Lung (tissue), 11 donors: ENCODE measurements at regions not wholly inside any gene's neighbourhood (a gene's known extent, or its start where the extent isn't known, plus 50 kb on each side); places are given as distances from the start of the nearest gene placed in this dataset.

Experiments used
- ATAC-seq: fragments of 200-7000 bp; cut with Tn5 transposase; one replicate; pipeline ENCODE4 v1.9.1; 2020; ENCODE audit warnings: moderate number of reproducible peaks; ENCODE audit not compliant: insufficient read depth, low FRiP score
- DNase-seq, 3 donors: peaks; one replicate each; pipeline ENCODE4 v3.0.0-alpha.2; 2013 to 2017
- H3K27ac ChIP-seq, 2 donors: one replicate each; pipeline ENCODE4 v1.5.1; 2013; ENCODE audit warnings: mild to moderate bottlenecking in 2 of 2, moderate library complexity in 2 of 2, control low read depth in 1 of 2, inconsistent platforms in 1 of 2, low read depth in 1 of 2, low read length in 1 of 2
- H3K27me3 ChIP-seq, 3 donors: one replicate each; pipeline ENCODE4 v1.5.1; 2013; ENCODE audit warnings: low read length in 2 of 3; ENCODE audit not compliant: control insufficient read depth in 3 of 3, insufficient read depth in 3 of 3
- H3K36me3 ChIP-seq, 4 donors: one replicate each; pipeline ENCODE4 v1.5.1; 2013; ENCODE audit warnings: low read length in 4 of 4, mild to moderate bottlenecking in 1 of 4, moderate library complexity in 1 of 4; ENCODE audit not compliant: control insufficient read depth in 4 of 4, insufficient read depth in 4 of 4
- H3K4me1 ChIP-seq, 5 donors: one replicate each; pipeline ENCODE4 v1.5.1; 2013; ENCODE audit warnings: low read length in 5 of 5, mild to moderate bottlenecking in 2 of 5, moderate library complexity in 1 of 5; ENCODE audit not compliant: control insufficient read depth in 5 of 5, insufficient read depth in 5 of 5
- H3K4me3 ChIP-seq: one replicate; pipeline ENCODE4 v1.5.1; 2013; ENCODE audit warnings: mild to moderate bottlenecking, control low read depth, moderate library complexity
- H3K9ac ChIP-seq, 2 donors: one replicate each; pipeline ENCODE4 v1.5.1; 2013; ENCODE audit warnings: low read length in 2 of 2, control low read depth in 1 of 2; ENCODE audit not compliant: insufficient read depth in 1 of 2
- H3K9me3 ChIP-seq, 4 donors: one replicate each; pipeline ENCODE4 v1.5.1; 2013; ENCODE audit warnings: low read length in 3 of 4, mild to moderate bottlenecking in 1 of 4, moderate library complexity in 1 of 4; ENCODE audit not compliant: control insufficient read depth in 4 of 4, insufficient read depth in 3 of 4
- WGBS, 2 donors: extraction: QIAGEN DNeasy Blood & Tissue Kit; methylation state at CpG; one replicate each; pipeline ENCODE4 v1.1.7; 2013; 5-methylcytosine and 5-hydroxymethylcytosine counted together
- TF ChIP-seq, protein P1 (sequence below): IDR thresholded peaks from 2 replicates; pipeline ENCODE4 v1.5.1; 2012; ENCODE audit warnings: mild to moderate bottlenecking; ENCODE audit errors: control extremely low read depth, extremely low read depth
- donor health status: control.
- donor health status: control.
- donor health status: Bipolar disorder and iron deficiency.
- donor health status: healthy.
- donor health status: DM: yes; HTN: yes; CAD: no.

- no peaks in the 10 kb centered on the region for H3K36me3 ChIP-seq
- no peak overlapping the region for H3K4me3 ChIP-seq
- H3K9ac ChIP-seq = no peak overlapping the region
- no peaks in the 10 kb centered on the region for H3K9me3 ChIP-seq
- no peaks in the 10 kb centered on the region for H3K27me3 ChIP-seq
- no peak for ATAC-seq
- 59 to 74% methylated on average over 14 of the region's 14 CpGs for WGBS, 2 donors
- H3K27ac ChIP-seq = peak overlapping the region in 1 of 2 donors; percentile 21
- TF ChIP-seq, protein P1, sequence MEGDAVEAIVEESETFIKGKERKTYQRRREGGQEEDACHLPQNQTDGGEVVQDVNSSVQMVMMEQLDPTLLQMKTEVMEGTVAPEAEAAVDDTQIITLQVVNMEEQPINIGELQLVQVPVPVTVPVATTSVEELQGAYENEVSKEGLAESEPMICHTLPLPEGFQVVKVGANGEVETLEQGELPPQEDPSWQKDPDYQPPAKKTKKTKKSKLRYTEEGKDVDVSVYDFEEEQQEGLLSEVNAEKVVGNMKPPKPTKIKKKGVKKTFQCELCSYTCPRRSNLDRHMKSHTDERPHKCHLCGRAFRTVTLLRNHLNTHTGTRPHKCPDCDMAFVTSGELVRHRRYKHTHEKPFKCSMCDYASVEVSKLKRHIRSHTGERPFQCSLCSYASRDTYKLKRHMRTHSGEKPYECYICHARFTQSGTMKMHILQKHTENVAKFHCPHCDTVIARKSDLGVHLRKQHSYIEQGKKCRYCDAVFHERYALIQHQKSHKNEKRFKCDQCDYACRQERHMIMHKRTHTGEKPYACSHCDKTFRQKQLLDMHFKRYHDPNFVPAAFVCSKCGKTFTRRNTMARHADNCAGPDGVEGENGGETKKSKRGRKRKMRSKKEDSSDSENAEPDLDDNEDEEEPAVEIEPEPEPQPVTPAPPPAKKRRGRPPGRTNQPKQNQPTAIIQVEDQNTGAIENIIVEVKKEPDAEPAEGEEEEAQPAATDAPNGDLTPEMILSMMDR = no peak
- H3K4me1 ChIP-seq = peaks cover 0 to 28% (median 10%) of the 10 kb centered on the region in 5 donors
- no peak for DNase-seq
These were observed 173.6 kb downstream of the ARHGAP12 start for GRCh38 chr10:31754803-31755624.

DNA sequence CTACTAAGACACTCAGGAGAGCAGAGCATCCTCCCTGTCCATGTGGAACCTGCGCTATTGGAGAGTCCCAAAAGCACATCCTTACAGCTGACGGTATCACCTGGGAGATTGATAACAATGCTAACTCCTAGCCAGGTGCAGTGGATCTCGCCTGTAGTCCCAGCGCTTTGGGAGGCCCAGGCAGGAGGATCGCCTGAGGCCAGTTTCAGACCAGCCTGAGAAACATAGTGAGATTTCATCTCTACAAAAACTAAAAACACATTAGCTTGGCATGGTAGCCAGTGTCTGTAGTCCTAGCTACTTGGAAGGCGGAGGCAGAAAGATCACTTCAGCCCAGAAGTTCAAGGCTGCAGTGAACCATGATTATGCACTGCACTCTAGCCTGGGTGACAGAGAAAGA lies 174.9 kb downstream of the ARHGAP12 start:
- Histone ChIP-seq H3K36me3 (no peaks in the 10 kb centered on the region), H3K27me3 (no peaks in the 10 kb centered on the region), H3K9me3 (no peaks in the 10 kb centered on the region), H3K9ac (no peak overlapping the region), H3K4me3 (no peak overlapping the region), H3K4me1 (peaks cover 0 to 36% (median 15%) of the 10 kb centered on the region in 5 donors), H3K27ac (no peak overlapping the region)
- ATAC-seq (no peak), DNase-seq (no peak)
- WGBS, 2 donors = 94 to 99% methylated on average over 6 of the region's 6 CpGs
- TF ChIP-seq, protein P1 = no peak

GRCh38 chr10:31752170-31752569 lies 176.5 kb downstream of the ARHGAP12 start:
- Histone ChIP-seq H3K9me3 (no peaks in the 10 kb centered on the region), H3K27ac (no peak overlapping the region), H3K36me3 (no peaks in the 10 kb centered on the region), H3K4me3 (no peak overlapping the region), H3K4me1 (peaks cover 0 to 34% (median 15%) of the 10 kb centered on the region in 5 donors), H3K27me3 (no peaks in the 10 kb centered on the region), H3K9ac (no peak overlapping the region)
- TF ChIP-seq, protein P1 = no peak
- DNase-seq (no peak), ATAC-seq (no peak)
- WGBS, 2 donors = 94 to 100% methylated on average over 1 of the region's 1 CpG
